Gastroesophageal sphincter (tissue), 4 donors: ENCODE measurements at regions not wholly inside any gene's neighbourhood (a gene's known extent, or its start where the extent isn't known, plus 50 kb on each side); places are given as distances from the start of the nearest gene placed in this dataset.

Experiments used
- ATAC-seq: fragments of 150-250 bp; one replicate; pipeline ENCODE4 v1.9.1; 2016; ENCODE audit warnings: mild to moderate bottlenecking, moderate library complexity
- H3K27ac ChIP-seq, 4 donors: fragments of 200-600 bp; sonication (generic) in 3 of 4; 1 replicate in 3 of 4; 2 replicates in 1 of 4; pipeline ENCODE4 v1.5.1; 2016 to 2019
- H3K27me3 ChIP-seq: fragments of 200-600 bp; sonication (generic); one replicate; pipeline ENCODE4 v1.5.1; 2019
- H3K36me3 ChIP-seq, 2 donors: fragments of 200-600 bp; sonication (generic); one replicate each; pipeline ENCODE4 v1.5.1; 2019; ENCODE audit warnings: control low read depth in 1 of 2
- H3K4me1 ChIP-seq, 3 donors: fragments of 200-600 bp; sonication (generic); 1 replicate in 2 of 3; 2 replicates in 1 of 3; pipeline ENCODE4 v1.5.1; 2016 to 2019; ENCODE audit warnings: control low read depth in 2 of 3
- H3K4me3 ChIP-seq, 2 donors: fragments of 200-600 bp; sonication (generic); one replicate each; pipeline ENCODE4 v1.5.1; 2019; ENCODE audit warnings: mild to moderate bottlenecking in 1 of 2, moderate library complexity in 1 of 2
- H3K9me3 ChIP-seq, 3 donors: fragments of 200-600 bp; sonication (generic); one replicate each; pipeline ENCODE4 v1.5.1; 2017 to 2019; ENCODE audit warnings: control low read depth in 2 of 3
- CTCF ChIP-seq, 4 experiments: fragments of 200-600 bp in 2 of 4; fragments of 450-650 bp in 2 of 4; sonication (generic) in 1 of 4; IDR thresholded peaks; one replicate each; pipeline ENCODE4 v1.5.1; 2017 to 2019; ENCODE audit warnings: antibody characterized with exemption in 4 of 4, mild to moderate bottlenecking in 2 of 4, moderate library complexity in 2 of 4
- EP300 ChIP-seq: sonication (generic); formaldehyde crosslinking; IDR thresholded peaks from one replicate; pipeline ENCODE4 v1.6.1; 2017; ENCODE audit warnings: antibody characterized with exemption, mild to moderate bottlenecking
- POLR2A ChIP-seq, 2 donors: fragments of 450-650 bp; IDR thresholded peaks; one replicate each; pipeline ENCODE4 v1.6.1; 2017; ENCODE audit warnings: antibody characterized with exemption in 2 of 2, mild to moderate bottlenecking in 2 of 2, moderate library complexity in 1 of 2
- POLR2AphosphoS5 ChIP-seq: sonication (generic); formaldehyde crosslinking; IDR thresholded peaks from one replicate; pipeline ENCODE4 v1.6.1; 2017; ENCODE audit warnings: antibody characterized with exemption
- WGBS, 2 donors: methylation state at CpG; one replicate each; pipeline ENCODE4 v1.1.5; 2018; ENCODE audit warnings: low coverage in 1 of 2; 5-methylcytosine and 5-hydroxymethylcytosine counted together

GRCh38 chrX:22481436-22481835, 208.7 kb downstream of the CBLL2 start:
- TF ChIP-seq CTCF (IDR thresholded peaks at IDR 0.05) (no peak), POLR2AphosphoS5 (no peak)

GRCh38 chrX:22486296-22486695, 213.6 kb downstream of the CBLL2 start:
- Histone ChIP-seq H3K27ac (no peak overlapping the region), H3K4me3 (no peak overlapping the region), H3K9me3 (no peaks in the 10 kb centered on the region), H3K27me3 (no peaks in the 10 kb centered on the region), H3K36me3 (no peaks in the 10 kb centered on the region), H3K4me1 (no peaks in the 10 kb centered on the region)
- no peak for TF ChIP-seq POLR2A (IDR thresholded peaks at IDR 0.05)
- no peak for TF ChIP-seq POLR2AphosphoS5
- no peak for TF ChIP-seq CTCF (IDR thresholded peaks at IDR 0.05)
- TF ChIP-seq EP300 = no peak
- no peak for ATAC-seq
- 52 to 79% methylated on average over 6 of the region's 6 CpGs for WGBS, 2 donors

More at GRCh38 chrX:22481436-22481835, 208.7 kb downstream of the CBLL2 start:
- Histone ChIP-seq H3K36me3 (no peaks in the 10 kb centered on the region), H3K9me3 (no peaks in the 10 kb centered on the region), H3K4me3 (no peak overlapping the region), H3K27me3 (no peaks in the 10 kb centered on the region), H3K27ac (no peak overlapping the region), H3K4me1 (no peaks in the 10 kb centered on the region)
- WGBS, 2 donors = 39 to 47% methylated on average over 2 of the region's 2 CpGs
- ATAC-seq = no peak

- no peaks in the 10 kb centered on the region for H3K27me3 ChIP-seq
- no peak overlapping the region for H3K4me3 ChIP-seq
- no peaks in the 10 kb centered on the region for H3K9me3 ChIP-seq
- no peaks in the 10 kb centered on the region for H3K36me3 ChIP-seq
- H3K27ac ChIP-seq = no peak overlapping the region
- WGBS, 2 donors = 34 to 57% methylated on average over 5 of the region's 5 CpGs
- no peaks in the 10 kb centered on the region for H3K4me1 ChIP-seq
- no peak for ATAC-seq
- TF ChIP-seq EP300 = no peak
- TF ChIP-seq POLR2AphosphoS5 = no peak
- TF ChIP-seq CTCF (IDR thresholded peaks at IDR 0.05) = no peak
- no peak for TF ChIP-seq POLR2A (IDR thresholded peaks at IDR 0.05)
These were observed 244.2 kb downstream of the CBLL2 start for GRCh38 chrX:22516893-22517292.

- H3K36me3 ChIP-seq = no peaks in the 10 kb centered on the region
- no peaks in the 10 kb centered on the region for H3K9me3 ChIP-seq
- TF ChIP-seq POLR2A (IDR thresholded peaks at IDR 0.05) (no peak), CTCF (IDR thresholded peaks at IDR 0.05) (no peak), POLR2AphosphoS5 (no peak), EP300 (no peak)
- 71 to 78% methylated on average over 4 of the region's 5 CpGs for WGBS, 2 donors
- no peaks in the 10 kb centered on the region for H3K4me1 ChIP-seq
- ATAC-seq = no peak
- H3K27ac ChIP-seq = no peak overlapping the region
- no peak overlapping the region for H3K4me3 ChIP-seq
- no peaks in the 10 kb centered on the region for H3K27me3 ChIP-seq
These were observed 247.6 kb downstream of the CBLL2 start for GRCh38 chrX:22520128-22520828.

GRCh38 chrX:22526339-22526738, 253.6 kb downstream of the CBLL2 start:
- 63 to 69% methylated on average over 3 of the region's 3 CpGs for WGBS, 2 donors
- H3K9me3 ChIP-seq = no peaks in the 10 kb centered on the region
- no peaks in the 10 kb centered on the region for H3K36me3 ChIP-seq
- H3K27me3 ChIP-seq = no peaks in the 10 kb centered on the region
- H3K4me1 ChIP-seq = no peaks in the 10 kb centered on the region
- no peak for TF ChIP-seq CTCF (IDR thresholded peaks at IDR 0.05)
- H3K27ac ChIP-seq = no peak overlapping the region
- no peak overlapping the region for H3K4me3 ChIP-seq
- no peak for ATAC-seq
